Keratinocyte (primary cell): ENCODE measurements at regions not wholly inside any gene's neighbourhood (a gene's known extent, or its start where the extent isn't known, plus 50 kb on each side); places are given as distances from the start of the nearest gene placed in this dataset.

Source experiments
- DNase-seq: peaks from one replicate; pipeline ENCODE4 v3.0.0-alpha.2; 2011; ENCODE audit warnings: low read depth, missing footprints, low spot score
- FAIRE-seq: peaks from 2 replicates; lab custom pipeline; 2011; peaks lifted over from hg19 to GRCh38; lab: Jason Lieb, UNC
- H2AFZ ChIP-seq: 2 replicates; pipeline ENCODE4 v1.6.0; 2012; ENCODE audit warnings: low read length, control low read depth, inconsistent platforms; ENCODE audit not compliant: control insufficient read depth
- H3K27ac ChIP-seq: 2 replicates; pipeline ENCODE4 v1.5.1; 2011; ENCODE audit warnings: low read length; ENCODE audit not compliant: control insufficient read depth, insufficient read depth
- H3K27me3 ChIP-seq: 3 replicates; pipeline ENCODE4 v1.6.0; 2011; ENCODE audit warnings: low read length; ENCODE audit not compliant: control insufficient read depth, insufficient read depth; ENCODE audit errors: extremely low read depth
- H3K36me3 ChIP-seq, 2 experiments: 2 replicates in 1 of 2; 3 replicates in 1 of 2; pipeline ENCODE4 v1.5.1; 2011; ENCODE audit warnings: low read length in 2 of 2, mild to moderate bottlenecking in 1 of 2; ENCODE audit not compliant: control insufficient read depth in 2 of 2, insufficient read depth in 2 of 2; ENCODE audit errors: extremely low read depth in 1 of 2
- H3K4me1 ChIP-seq: 3 replicates; pipeline ENCODE4 v1.5.1; 2011; ENCODE audit warnings: low read length; ENCODE audit not compliant: control insufficient read depth, insufficient read depth; ENCODE audit errors: extremely low read depth
- H3K4me2 ChIP-seq: 3 replicates; pipeline ENCODE4 v1.6.0; 2011; ENCODE audit warnings: low read depth, low read length; ENCODE audit not compliant: control insufficient read depth, insufficient read depth; ENCODE audit errors: extremely low read depth
- H3K4me3 ChIP-seq, 3 experiments: fragments of 200-600 bp in 1 of 3; sonication (generic) in 1 of 3; 2 replicates in 2 of 3; 3 replicates in 1 of 3; pipeline ENCODE4 v1.5.1; 2011 to 2016; ENCODE audit warnings: low read length in 3 of 3, mild to moderate bottlenecking in 3 of 3, control low read depth in 2 of 3, inconsistent platforms in 1 of 3, low read depth in 1 of 3, mixed read lengths in 1 of 3, mixed run types in 1 of 3, moderate library complexity in 1 of 3; ENCODE audit not compliant: control insufficient read depth in 2 of 3, insufficient read depth in 2 of 3; ENCODE audit errors: extremely low read depth in 1 of 3
- H3K79me2 ChIP-seq: 2 replicates; pipeline ENCODE4 v1.6.0; 2012; ENCODE audit warnings: low read length; ENCODE audit not compliant: control insufficient read depth, insufficient read depth
- H3K9ac ChIP-seq: 3 replicates; pipeline ENCODE4 v1.6.0; 2011; ENCODE audit warnings: low read length; ENCODE audit not compliant: control insufficient read depth, insufficient read depth; ENCODE audit errors: extremely low read depth
- H3K9me1 ChIP-seq: 3 replicates; pipeline ENCODE4 v1.6.0; 2011; ENCODE audit warnings: low read length; ENCODE audit not compliant: control insufficient read depth, insufficient read depth; ENCODE audit errors: extremely low read depth
- H3K9me3 ChIP-seq: 2 replicates; pipeline ENCODE4 v1.5.1; 2012; ENCODE audit warnings: low read depth, low read length; ENCODE audit not compliant: control insufficient read depth
- H4K20me1 ChIP-seq: 3 replicates; pipeline ENCODE4 v1.6.0; 2011; ENCODE audit warnings: low read length; ENCODE audit not compliant: control insufficient read depth, insufficient read depth; ENCODE audit errors: extremely low read depth
- CTCF ChIP-seq, 3 experiments: IDR thresholded peaks in 1 of 3; conservative IDR thresholded peaks in 1 of 3; optimal IDR thresholded peaks in 1 of 3; 2 replicates in 2 of 3; 3 replicates in 1 of 3; pipeline versions ENCODE3 to v1.5.1; 2011; ENCODE audit warnings: low read length in 3 of 3, mild to moderate bottlenecking in 3 of 3, moderate library complexity in 2 of 3, control low read depth in 1 of 3, inconsistent platforms in 1 of 3; ENCODE audit not compliant: insufficient read depth in 2 of 3; ENCODE audit errors: extremely low read depth in 1 of 3
- EZH2 ChIP-seq: IDR thresholded peaks from one replicate; pipeline ENCODE4 v1.6.1; 2012; ENCODE audit warnings: inconsistent platforms, mild to moderate bottlenecking, low read length, moderate library complexity
- dilution Hi-C: fragments of 300-500 bp; cut with MboI; formaldehyde crosslinking; loops from one replicate; pipeline ENCODE4 v1.7.0; 2020; ENCODE audit warnings: low sequenced_read_pairs; ENCODE audit not compliant: extremely low pct_ligation_motif_present

GRCh38 chr1:4404854-4405590, 249.4 kb upstream of the AJAP1 start:
- Histone ChIP-seq H3K27ac (no peak overlapping the region), H3K9me1 (no peaks in the 10 kb centered on the region), H2AFZ (no peak overlapping the region), H3K4me2 (no peak overlapping the region), H3K27me3 (no peaks in the 10 kb centered on the region), H3K36me3 (no peaks in the 10 kb centered on the region), H3K9me3 (peaks cover 9% of the 10 kb centered on the region), H3K4me1 (no peaks in the 10 kb centered on the region), H3K9ac (no peak overlapping the region), H4K20me1 (no peaks in the 10 kb centered on the region), H3K4me3 (no peak overlapping the region), H3K79me2 (no peaks in the 10 kb centered on the region)
- dilution Hi-C loops: no loop called here
- FAIRE-seq: no peak
- no peak for DNase-seq
- no peak for TF ChIP-seq CTCF (optimal IDR thresholded peaks at IDR 0.05 in 1 of 3, IDR thresholded peaks at IDR 0.05 in 1 of 3, conservative IDR thresholded peaks at IDR 0.05 in 1 of 3; ENCODE audit: extremely low read depth in 1 of 3, insufficient read depth in 2 of 3, low read length in 3 of 3)
- no peak for TF ChIP-seq EZH2

GRCh38 chr1:4407851-4408250, 246.6 kb upstream of the AJAP1 start:
- no peaks in the 10 kb centered on the region for H3K9me1 ChIP-seq
- dilution Hi-C loops: no loop called here
- TF ChIP-seq CTCF (optimal IDR thresholded peaks at IDR 0.05 in 1 of 3, IDR thresholded peaks at IDR 0.05 in 1 of 3, conservative IDR thresholded peaks at IDR 0.05 in 1 of 3; ENCODE audit: extremely low read depth in 1 of 3, insufficient read depth in 2 of 3, low read length in 3 of 3) (no peak), EZH2 (no peak)

More at GRCh38 chr1:4407851-4408250, 246.6 kb upstream of the AJAP1 start:
- H3K27me3 ChIP-seq: no peaks in the 10 kb centered on the region
- FAIRE-seq (no peak), DNase-seq (no peak)
- H3K4me3 ChIP-seq: no peak overlapping the region
- no peak overlapping the region for H3K9ac ChIP-seq
- H3K27ac ChIP-seq: no peak overlapping the region
- H3K36me3 ChIP-seq: no peaks in the 10 kb centered on the region
- no peak overlapping the region for H3K4me2 ChIP-seq
- no peak overlapping the region for H2AFZ ChIP-seq
- H3K9me3 ChIP-seq: peaks cover 8% of the 10 kb centered on the region
- H3K4me1 ChIP-seq: no peaks in the 10 kb centered on the region
- no peaks in the 10 kb centered on the region for H3K79me2 ChIP-seq
- H4K20me1 ChIP-seq: no peaks in the 10 kb centered on the region
